Thymus (tissue), 11 donors: ENCODE measurements at regions not wholly inside any gene's neighbourhood (a gene's known extent, or its start where the extent isn't known, plus 50 kb on each side); places are given as distances from the start of the nearest gene placed in this dataset.
"Not testable (repeated sequence)": the region's sequence is repeated elsewhere in the genome, so short reads cannot be mapped to it uniquely, and the experiment has no call there.

Source experiments
- DNase-seq, 9 donors: peaks; one replicate each; pipeline ENCODE4 v3.0.0-alpha.2; 2013; ENCODE audit warnings: low spot score in 9 of 9, low read depth in 6 of 9, missing footprints in 1 of 9
- H3K27ac ChIP-seq, 2 donors: one replicate each; pipeline ENCODE4 v1.5.1; 2013; ENCODE audit warnings: control low read depth in 1 of 2, low read depth in 1 of 2, low read length in 1 of 2, mild to moderate bottlenecking in 1 of 2, moderate library complexity in 1 of 2
- H3K27me3 ChIP-seq, 2 donors: one replicate each; pipeline ENCODE4 v1.5.1; 2013; ENCODE audit warnings: low read length in 1 of 2; ENCODE audit not compliant: control insufficient read depth in 2 of 2, insufficient read depth in 1 of 2
- H3K36me3 ChIP-seq, 2 donors: one replicate each; pipeline ENCODE4 v1.5.1; 2013; ENCODE audit warnings: low read length in 1 of 2, mild to moderate bottlenecking in 1 of 2, moderate library complexity in 1 of 2; ENCODE audit not compliant: control insufficient read depth in 2 of 2, insufficient read depth in 2 of 2
- H3K4me1 ChIP-seq, 2 donors: one replicate each; pipeline ENCODE4 v1.5.1; 2013; ENCODE audit warnings: low read length in 2 of 2; ENCODE audit not compliant: control insufficient read depth in 2 of 2, insufficient read depth in 2 of 2
- H3K4me3 ChIP-seq, 2 donors: one replicate each; pipeline ENCODE4 v1.5.1; 2013; ENCODE audit warnings: low read length in 2 of 2, control low read depth in 1 of 2, mild to moderate bottlenecking in 1 of 2
- H3K9me3 ChIP-seq, 2 donors: one replicate each; pipeline ENCODE4 v1.5.1; 2013; ENCODE audit warnings: low read length in 1 of 2, mild to moderate bottlenecking in 1 of 2; ENCODE audit not compliant: control insufficient read depth in 2 of 2, insufficient read depth in 1 of 2
- WGBS: extraction: QIAGEN DNeasy Blood & Tissue Kit; methylation state at CpG from one replicate; pipeline ENCODE4 v1.1.7; 2013; 5-methylcytosine and 5-hydroxymethylcytosine counted together
- donor health status: healthy.

GRCh38 chr4:60652933-60653332 lies 547.2 kb upstream of the ADGRL3 start:
- H3K4me3 ChIP-seq = no peak overlapping the region
- H3K4me1 ChIP-seq = no peaks in the 10 kb centered on the region
- H3K9me3 ChIP-seq = no peaks in the 10 kb centered on the region
- no peak for DNase-seq
- H3K27me3 ChIP-seq = no peaks in the 10 kb centered on the region
- no peak overlapping the region for H3K27ac ChIP-seq
- no peaks in the 10 kb centered on the region for H3K36me3 ChIP-seq

GRCh38 chr4:60655356-60655755 lies 544.8 kb upstream of the ADGRL3 start:
- H3K4me3 ChIP-seq = no peak overlapping the region
- no peaks in the 10 kb centered on the region for H3K9me3 ChIP-seq

GRCh38 chr4:60656171-60656570 lies 544.0 kb upstream of the ADGRL3 start:
- H3K27me3 ChIP-seq = no peaks in the 10 kb centered on the region
- no peak for DNase-seq
- no peak overlapping the region for H3K4me3 ChIP-seq
- no peak overlapping the region for H3K27ac ChIP-seq
- no peaks in the 10 kb centered on the region for H3K36me3 ChIP-seq
- H3K4me1 ChIP-seq = no peaks in the 10 kb centered on the region
- 91% methylated on average over 3 of the region's 3 CpGs for WGBS
- H3K9me3 ChIP-seq = no peaks in the 10 kb centered on the region

More at GRCh38 chr4:60655356-60655755, 544.8 kb upstream of the ADGRL3 start:
- Histone ChIP-seq H3K27ac (no peak overlapping the region), H3K36me3 (no peaks in the 10 kb centered on the region), H3K4me1 (no peaks in the 10 kb centered on the region), H3K27me3 (no peaks in the 10 kb centered on the region)
- no peak for DNase-seq

- Histone ChIP-seq H3K36me3 (no peaks in the 10 kb centered on the region), H3K9me3 (no peaks in the 10 kb centered on the region), H3K27ac (no peak overlapping the region), H3K4me1 (no peaks in the 10 kb centered on the region), H3K27me3 (no peaks in the 10 kb centered on the region), H3K4me3 (no peak overlapping the region)
- no peak for DNase-seq
- 88% methylated on average over 3 of the region's 3 CpGs for WGBS
These were observed 543.1 kb upstream of the ADGRL3 start for GRCh38 chr4:60657041-60657440.

- no peaks in the 10 kb centered on the region for H3K36me3 ChIP-seq
- no peaks in the 10 kb centered on the region for H3K4me1 ChIP-seq
- H3K4me3 ChIP-seq = no peak overlapping the region
These were observed 542.3 kb upstream of the ADGRL3 start for GRCh38 chr4:60657807-60658206.

GRCh38 chr4:60663769-60664168 lies 536.4 kb upstream of the ADGRL3 start:
- WGBS = 94% methylated on average over 4 of the region's 4 CpGs
- no peak for DNase-seq
- H3K27ac ChIP-seq = no peak overlapping the region

More at GRCh38 chr4:60657807-60658206, 542.3 kb upstream of the ADGRL3 start:
- no peak for DNase-seq
- Histone ChIP-seq H3K9me3 (no peaks in the 10 kb centered on the region), H3K27me3 (no peaks in the 10 kb centered on the region), H3K27ac (no peak overlapping the region)

GRCh38 chr4:60682901-60683300 lies 517.2 kb upstream of the ADGRL3 start:
- H3K27ac ChIP-seq = no peak overlapping the region
- no peaks in the 10 kb centered on the region for H3K27me3 ChIP-seq
- no peaks in the 10 kb centered on the region for H3K36me3 ChIP-seq
- H3K4me1 ChIP-seq = no peaks in the 10 kb centered on the region
- 75% methylated on average over 1 of the region's 1 CpG for WGBS
- DNase-seq = no peak
- no peaks in the 10 kb centered on the region for H3K9me3 ChIP-seq
- no peak overlapping the region for H3K4me3 ChIP-seq

More at GRCh38 chr4:60663769-60664168, 536.4 kb upstream of the ADGRL3 start:
- no peak overlapping the region for H3K4me3 ChIP-seq
- H3K9me3 ChIP-seq = no peaks in the 10 kb centered on the region
- H3K4me1 ChIP-seq = no peaks in the 10 kb centered on the region
- no peaks in the 10 kb centered on the region for H3K36me3 ChIP-seq
- H3K27me3 ChIP-seq = no peaks in the 10 kb centered on the region

GRCh38 chr4:60683357-60683756 lies 516.8 kb upstream of the ADGRL3 start:
- no peak for DNase-seq
- no peaks in the 10 kb centered on the region for H3K9me3 ChIP-seq
- H3K4me3 ChIP-seq = no peak overlapping the region
- no peaks in the 10 kb centered on the region for H3K4me1 ChIP-seq
- WGBS = 96% methylated on average over 1 of the region's 1 CpG
- H3K27me3 ChIP-seq = no peaks in the 10 kb centered on the region
- no peaks in the 10 kb centered on the region for H3K36me3 ChIP-seq
- no peak overlapping the region for H3K27ac ChIP-seq

GRCh38 chr4:60683973-60684372 lies 516.2 kb upstream of the ADGRL3 start:
- Histone ChIP-seq H3K9me3 (no peaks in the 10 kb centered on the region), H3K36me3 (no peaks in the 10 kb centered on the region), H3K4me3 (no peak overlapping the region), H3K4me1 (no peaks in the 10 kb centered on the region), H3K27me3 (no peaks in the 10 kb centered on the region), H3K27ac (no peak overlapping the region)
- WGBS = 92% methylated on average over 2 of the region's 2 CpGs
- no peak for DNase-seq

- H3K9me3 ChIP-seq, H3K27ac ChIP-seq, H3K4me3 ChIP-seq, H3K27me3 ChIP-seq, H3K4me1 ChIP-seq, DNase-seq, H3K36me3 ChIP-seq: not testable (repeated sequence)
- 92% methylated on average over 5 of the region's 5 CpGs for WGBS
These were observed 504.1 kb upstream of the ADGRL3 start for GRCh38 chr4:60696062-60696461.
